ENCODE measurements at regions not wholly inside any gene's neighbourhood (a gene's known extent, or its start where the extent isn't known, plus 50 kb on each side); places are given as distances from the start of the nearest gene placed in this dataset.

DNA sequence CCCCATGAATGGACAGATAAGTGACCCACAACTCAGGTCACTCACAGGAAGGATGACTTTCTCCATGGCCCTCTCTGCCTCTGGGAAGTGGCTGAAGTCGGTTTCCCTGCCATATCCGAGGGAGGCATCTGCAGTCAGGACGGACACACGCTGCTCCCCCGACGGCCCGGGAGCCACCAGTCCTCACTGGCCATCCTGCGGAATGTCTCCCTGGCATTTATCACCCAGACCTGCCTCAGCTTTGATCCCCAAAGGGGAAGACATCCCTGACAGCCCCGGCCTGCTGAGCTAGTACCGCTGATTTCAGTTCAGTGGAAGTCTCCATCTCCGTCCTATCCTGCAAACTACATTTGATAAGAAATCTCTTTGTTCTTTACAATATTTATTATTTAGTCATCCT lies 339.5 kb upstream of the MKI67 start:
- no peak for DNase-seq

DNA sequence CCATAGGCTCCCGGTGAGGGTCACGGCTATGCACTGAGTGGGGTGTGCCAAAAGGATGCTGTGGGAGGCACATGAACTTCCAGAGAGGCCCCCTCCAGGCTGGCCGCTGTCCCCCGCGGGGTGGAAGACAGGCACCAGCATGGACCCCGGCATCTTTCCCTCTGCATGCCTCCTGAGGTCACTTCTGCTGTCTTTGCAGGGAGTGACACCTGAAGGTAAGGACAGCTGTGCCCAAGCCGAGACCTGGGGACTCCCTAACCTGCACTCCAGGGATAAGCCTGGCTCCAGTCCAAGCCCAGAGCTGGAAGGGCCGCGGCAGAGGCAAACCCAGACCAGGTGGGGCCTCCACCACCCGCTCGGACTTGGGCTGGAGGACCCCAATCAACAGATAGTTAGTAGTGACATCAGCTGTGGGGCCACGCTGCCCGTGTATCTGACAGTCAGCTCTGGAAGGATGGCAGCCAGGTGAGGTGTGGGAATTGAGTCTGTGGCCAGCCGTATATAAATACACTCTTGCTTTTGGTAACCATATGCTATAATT lies 340.7 kb upstream of the MKI67 start:
- DNase-seq = no peak

DNA sequence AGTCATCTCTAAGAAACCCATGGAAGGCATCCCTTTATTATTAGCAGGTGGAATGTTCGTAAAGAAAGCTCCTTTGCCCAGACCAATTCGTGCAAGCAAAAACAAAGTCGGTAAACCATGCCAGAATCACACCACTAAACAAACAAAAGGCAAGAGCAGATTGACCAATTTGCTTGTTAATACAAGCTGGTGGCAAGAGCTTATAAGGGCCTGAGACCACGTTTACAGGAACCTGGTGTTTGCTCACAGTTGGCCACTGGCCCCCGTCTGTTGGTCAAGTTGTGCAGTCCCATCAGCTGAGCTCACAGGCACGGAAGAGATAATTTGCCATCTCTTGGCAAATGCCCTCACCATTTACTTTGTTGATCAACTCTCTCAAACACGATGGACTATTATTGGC lies 342.2 kb upstream of the MKI67 start:
- DNase-seq = no peak

DNA sequence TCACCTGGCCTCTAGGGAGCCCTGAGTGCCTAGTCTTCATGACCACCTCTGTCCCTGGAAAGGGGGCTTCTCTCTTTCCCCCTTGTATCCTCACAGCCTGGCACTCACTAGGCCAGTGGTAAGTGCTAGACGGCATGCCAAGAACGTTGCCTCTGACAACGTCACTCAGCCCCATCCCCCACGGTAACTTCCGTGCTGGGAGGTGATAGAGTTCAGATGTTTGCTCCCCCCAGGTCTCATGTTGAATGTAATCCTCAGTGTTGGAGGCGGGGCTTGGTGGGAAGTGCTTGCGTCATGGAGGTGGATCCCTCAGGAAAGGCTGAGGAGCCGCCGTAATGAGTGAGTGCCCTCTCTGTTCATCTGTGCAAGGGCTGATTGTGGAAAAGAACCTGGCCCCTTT lies 343.3 kb upstream of the MKI67 start:
- no peak for DNase-seq

DNA sequence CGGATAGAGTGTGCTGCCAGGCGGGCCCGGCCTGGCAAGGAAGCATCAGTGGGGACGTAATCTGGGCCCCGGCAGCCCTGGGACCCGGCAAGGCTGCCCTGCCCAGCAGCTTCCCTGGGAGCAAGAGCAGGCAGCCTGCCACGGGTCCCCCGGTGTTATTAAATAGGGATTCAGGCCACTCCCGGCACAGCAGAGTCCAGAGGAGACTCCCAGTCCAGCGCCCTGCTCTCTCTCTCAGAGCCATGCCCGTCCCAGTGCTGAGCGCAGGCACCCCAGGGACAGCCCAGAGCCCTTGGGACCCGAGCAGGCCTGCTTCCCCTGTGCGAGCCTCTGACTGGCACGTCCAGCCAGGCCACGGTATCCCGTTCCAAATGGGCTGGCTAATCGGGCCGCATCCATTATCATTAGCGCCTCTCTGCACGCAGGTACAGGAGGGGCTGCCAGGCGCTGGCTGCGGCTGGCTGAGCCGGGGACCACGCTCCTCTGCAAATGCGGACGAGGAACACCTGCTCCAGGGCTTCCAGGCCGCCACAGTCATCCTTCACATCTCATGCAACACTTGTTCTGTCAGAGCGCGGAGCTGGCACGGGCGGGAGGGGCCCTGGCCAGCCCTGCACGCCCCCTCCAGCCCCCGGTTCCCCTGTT lies 344.2 kb upstream of the MKI67 start:
- DNase-seq = no peak

DNA sequence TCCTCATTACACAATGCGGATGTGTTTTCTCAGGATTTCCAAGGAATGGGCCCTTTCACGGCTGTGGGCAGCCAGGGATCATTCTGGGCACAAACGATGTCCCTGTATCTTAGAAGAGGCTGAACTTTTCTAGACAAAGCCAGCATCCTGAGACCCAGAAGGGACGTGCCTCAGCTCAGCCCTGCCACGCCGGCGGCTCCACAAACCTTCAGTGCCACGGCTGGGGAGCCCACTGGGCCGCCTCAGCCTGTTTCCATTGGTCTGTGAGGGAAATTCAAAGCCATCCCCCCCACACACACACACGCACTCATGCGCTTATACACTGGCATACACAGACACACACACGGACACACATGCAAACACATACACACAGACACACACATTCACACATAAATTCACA lies 344.9 kb upstream of the MKI67 start:
- no peak for DNase-seq

DNA sequence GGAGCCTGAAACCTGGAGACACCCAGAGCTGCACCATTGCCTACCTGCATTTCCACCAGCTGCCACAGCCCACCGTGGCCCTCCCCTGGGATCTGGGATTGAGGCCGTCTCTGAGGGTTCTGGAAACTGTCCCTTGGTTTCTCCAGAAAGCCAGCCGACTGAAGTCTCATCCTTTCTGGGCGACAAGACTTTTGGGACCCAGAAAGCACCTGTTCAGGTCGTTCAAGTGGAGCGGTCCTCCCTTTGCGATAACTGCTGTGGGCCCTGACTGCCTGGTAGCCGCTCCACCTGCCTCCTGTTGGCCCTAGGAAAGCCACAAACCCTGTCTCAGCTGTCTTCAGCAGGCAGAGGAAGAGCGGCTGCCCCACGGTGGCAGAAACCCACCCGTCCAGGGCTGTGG lies 346.0 kb upstream of the MKI67 start:
- DNase-seq = no peak

DNA sequence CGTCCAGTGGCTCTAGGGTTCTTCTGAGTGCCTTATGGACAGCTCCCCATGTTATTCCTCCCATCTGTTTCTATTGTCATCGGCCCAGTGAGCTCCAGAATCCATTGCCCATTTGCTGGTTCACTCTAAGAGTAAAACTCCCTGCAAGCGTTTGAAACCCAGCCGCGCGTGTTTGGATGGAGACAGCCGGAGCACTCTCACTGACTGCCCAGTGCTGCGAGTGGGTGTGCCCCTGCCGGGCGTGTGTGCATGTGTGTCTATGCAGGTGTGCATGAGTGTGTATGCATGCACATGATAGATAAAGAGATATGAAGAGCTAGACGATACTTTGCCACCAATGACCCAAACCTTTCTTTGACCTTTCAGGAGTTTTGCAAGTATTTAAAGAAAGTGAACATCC lies 347.2 kb upstream of the MKI67 start:
- DNase-seq = no peak

DNA sequence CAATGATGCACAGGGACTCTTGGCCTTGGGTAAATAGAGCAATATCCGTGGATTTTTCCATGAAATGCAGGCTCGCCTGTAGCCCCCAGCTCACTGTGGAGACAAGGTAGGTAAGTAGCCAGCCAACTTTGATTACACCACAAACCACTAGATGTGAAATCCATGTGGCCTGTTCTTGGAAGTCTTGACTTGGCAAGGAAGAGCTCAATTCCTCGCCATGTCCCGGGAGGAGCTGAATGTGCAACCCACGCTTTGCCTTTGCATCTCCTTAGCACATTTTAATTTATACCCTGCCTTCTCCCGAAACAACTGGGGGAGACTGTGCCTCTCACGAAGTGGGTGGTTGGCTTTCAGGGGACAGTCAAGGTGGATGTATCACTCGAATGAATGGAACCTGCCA lies 347.7 kb upstream of the MKI67 start:
- DNase-seq = no peak

DNA sequence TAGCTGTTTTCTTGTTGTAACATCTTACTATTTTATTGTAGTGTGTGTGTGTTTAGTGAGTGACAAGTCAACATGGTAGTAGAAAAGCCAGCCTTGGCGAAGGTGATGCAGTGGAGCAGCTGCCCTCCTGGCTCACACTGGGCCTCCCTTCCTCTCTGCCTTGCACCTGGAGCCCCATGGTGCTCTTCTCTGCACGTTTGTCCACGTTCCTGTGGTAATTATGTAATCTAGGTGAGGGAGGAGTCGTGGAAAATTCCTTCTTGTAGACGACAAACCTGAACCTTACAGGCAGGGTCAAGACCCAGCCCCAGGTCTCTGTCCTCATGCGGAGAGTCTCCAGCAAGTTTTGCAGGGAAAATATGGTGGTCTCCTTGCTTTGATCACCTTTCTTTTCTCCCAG lies 348.3 kb upstream of the MKI67 start:
- no peak for DNase-seq

DNA sequence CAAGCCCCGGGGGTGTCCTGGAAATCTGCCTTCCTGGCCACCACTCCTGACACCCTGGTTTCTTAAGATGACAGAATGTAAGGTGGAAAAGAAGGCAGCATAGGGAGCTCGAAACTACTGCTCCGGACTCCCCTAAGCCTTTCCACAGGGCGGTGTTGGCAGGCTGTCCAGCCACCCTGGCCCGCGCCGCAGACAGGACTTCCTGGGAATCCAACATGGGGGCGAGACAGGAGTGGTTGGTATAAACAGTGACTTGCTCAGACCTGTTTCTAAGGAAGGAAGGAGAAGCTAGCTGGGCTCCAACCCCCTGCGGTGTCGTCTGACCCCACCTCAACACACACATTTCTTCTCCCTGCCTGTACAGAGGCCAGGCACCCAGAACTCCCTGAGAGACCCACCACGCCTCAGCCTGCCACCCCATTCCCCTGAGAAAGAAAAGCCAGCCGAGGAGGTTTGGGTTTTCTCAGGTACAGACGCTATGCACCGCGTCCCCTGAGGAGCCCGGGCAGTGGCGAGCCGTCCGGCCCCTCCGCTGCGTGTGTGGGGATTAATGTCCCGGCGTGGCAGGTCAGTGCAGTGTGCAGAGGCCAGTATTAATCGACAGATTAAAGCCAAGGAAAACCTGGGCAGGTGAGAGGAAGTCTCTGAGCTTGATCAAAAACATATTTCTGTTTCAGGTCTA lies 349.6 kb upstream of the MKI67 start:
- DNase-seq = no peak

DNA sequence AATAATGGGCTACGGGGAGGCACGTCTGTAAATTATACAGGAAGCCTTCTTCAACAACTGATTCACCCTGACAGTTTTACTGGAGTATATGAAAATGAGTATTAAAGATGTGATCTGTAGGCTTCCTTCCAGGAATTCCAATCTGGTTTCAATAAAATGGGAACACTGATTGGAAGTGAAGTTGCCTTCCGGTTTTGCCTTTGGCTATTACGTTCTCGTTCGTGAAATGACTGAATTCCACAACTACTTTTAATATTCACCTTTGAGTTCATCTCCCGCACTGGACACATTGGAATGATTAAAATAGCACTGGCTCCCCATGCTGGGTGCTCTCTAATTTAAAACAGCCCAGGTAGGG lies 350.1 kb upstream of the MKI67 start:
- no peak for DNase-seq

DNA sequence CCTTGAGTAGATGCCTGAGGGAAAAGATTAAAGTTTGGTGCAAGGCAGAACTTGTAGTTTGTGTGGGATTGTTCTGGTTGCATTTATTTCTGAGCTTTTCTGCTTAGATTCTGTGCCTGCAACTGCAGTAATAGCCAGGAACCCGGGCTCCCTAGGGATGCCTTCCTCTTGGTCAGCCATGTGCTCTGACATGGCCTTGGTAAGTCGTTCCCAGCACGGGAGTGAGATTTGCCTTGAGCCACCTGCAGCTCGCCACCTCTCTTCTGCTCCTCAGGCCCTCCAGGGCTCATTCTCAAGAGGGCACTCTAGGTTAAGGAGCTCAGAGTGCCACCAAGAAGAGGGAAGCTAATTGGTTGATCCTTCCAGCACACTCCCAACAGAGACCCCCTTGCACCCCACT lies 350.6 kb upstream of the MKI67 start:
- no peak for DNase-seq

DNA sequence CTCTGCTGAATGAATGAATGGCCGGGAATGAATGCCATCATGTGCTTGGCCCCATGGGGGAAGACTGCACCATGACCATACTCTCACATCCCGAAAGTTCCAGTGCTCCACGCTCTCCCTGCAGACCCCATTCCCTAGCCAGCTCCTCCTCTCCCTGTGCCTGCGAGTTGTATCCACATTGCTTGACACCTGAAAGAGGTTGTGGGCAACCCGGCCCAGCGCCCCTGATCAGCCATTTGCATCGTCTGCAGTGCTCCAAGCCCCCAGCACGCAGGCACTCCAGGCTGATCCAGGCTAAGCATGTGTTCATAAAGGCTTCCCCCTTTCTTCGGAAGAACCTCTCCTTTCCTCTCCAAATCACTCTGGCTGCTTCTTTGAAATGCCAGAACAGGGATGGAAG lies 354.4 kb upstream of the MKI67 start:
- no peak for DNase-seq

DNA sequence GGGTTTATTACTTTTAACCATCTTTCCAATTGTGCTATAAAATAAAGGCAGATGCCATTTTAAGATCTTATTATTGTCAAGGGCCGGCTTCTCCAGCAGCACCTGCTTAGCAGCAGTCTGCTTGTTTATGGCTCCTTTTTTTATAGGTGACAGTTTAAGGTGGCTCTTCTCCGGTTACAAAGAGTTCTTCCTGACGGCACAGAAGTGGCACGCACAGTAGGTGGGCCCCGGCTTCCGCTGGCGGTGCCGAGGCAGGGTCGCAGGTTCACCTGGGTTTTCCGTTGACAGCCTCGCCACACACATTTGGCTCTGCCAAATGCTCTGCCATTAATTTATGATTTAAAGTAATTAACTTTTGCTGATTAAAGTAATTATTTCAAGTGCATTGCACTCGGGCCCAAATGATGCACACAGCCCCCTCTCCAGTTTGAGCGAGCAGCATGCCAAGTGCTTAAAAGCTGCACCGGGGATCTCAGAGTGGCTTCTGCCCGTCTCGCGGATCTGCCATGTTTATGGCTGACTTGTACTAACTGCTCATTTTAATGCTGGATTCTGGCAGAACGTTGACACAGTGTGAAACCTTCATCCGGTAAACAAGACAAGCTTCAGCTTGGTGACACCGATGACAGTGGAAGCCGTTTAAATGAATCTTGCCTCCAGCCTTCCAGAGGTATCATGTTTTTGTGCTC lies 355.1 kb upstream of the MKI67 start:
- no peak for DNase-seq

DNA sequence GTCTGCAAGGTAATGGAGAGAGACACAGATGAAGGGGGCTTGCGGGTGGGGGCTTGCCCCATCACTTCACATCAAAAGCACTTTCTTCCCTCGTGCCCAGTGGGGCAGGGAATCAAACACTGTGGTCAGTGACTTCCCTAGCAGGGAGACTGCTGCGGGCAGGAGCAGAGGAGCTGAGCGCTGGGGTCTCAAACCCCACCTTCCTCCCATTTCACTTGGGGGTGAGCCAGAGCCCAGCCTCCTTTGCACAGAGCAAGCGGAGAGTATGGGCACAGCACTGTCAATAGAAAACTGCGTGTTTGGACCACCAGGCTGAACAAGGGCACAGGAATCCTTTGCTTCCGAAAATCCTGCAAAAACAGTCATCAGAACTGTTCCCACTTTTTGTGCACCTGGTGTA lies 355.8 kb upstream of the MKI67 start:
- DNase-seq = no peak

DNA sequence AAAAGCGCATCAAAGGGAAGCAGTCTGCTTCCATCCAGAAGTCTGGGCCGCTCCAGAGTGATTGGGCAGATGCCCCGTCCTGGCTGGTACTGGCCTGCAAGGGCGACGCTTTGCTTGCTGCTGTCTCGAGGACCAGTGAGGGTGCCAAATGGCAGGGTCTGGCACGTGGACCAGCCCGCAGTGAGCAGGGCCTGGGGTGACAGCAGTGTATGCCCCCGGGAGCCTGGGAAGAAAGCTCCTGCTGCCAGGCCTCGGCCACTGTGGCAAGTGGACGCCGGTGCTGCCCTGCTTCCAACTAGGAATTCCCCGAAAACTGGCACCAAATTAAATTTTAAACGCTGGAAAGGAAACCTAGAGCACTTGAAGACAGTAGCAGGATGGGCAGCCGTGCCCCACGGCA lies 357.0 kb upstream of the MKI67 start:
- no peak for DNase-seq

DNA sequence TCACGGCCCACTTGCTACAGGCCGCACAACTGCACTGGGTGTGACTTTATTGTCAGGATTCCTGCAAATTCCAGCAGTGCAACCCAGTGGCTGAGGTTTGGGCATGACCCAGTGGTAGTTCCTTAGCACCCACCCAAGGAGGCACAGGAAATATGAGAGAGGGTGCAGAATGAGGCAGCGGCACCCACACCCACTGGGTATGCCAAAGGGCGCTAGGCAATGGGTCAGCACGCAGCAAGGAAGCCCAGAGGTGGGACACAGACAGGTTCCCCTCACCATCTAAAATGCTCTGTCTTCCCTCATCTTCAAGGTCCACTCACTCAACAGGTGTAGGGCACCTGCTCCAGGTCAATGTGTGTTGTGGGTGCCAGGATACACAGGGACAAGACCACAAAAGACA lies 357.8 kb upstream of the MKI67 start:
- DNase-seq = no peak

DNA sequence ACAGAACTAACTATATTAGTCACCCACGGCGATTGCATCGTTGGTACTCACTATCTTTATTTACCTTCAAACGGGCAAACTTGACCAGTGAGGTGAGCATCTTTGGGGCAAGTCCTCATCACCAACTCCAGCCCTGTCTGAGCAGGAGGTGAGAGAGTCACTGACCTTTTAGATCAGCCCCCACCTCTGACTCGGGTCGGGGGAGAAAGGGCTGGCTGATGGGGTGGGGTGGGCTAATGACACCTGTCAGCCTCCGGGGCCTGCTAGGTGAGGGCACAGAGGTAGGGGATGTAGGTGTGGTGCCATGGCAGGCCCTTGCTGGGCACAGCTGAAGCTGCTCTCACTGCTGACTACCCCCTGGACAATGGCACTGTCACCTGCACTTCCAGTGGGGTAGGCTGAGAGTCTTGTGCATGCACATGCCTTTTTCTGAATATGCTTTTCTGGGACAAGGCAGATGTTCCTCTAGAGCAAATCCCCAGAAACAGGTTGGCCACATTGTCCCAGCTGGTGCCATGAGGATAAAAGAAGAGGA lies 359.5 kb upstream of the MKI67 start:
- no peak for DNase-seq

DNA sequence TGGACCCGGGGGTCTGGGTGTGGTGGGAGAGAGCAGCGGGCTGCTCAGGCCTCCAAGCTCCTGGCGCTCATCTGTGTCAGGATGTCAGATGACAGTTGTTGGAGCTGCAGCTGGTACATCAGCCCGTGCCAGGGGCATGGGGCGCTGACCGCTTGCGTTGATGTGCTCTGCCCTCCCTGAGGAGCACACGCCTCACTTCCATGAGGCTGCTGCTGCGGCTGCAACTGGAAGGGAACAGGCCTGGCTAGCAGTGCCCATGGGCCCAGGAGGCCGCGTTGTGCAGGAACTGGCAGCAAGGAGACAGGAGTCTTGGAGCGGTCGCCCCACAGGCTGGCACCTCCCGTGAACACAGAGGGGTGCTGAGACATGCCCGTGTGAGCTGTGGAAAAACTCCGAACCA lies 361.3 kb upstream of the MKI67 start:
- no peak for DNase-seq

DNA sequence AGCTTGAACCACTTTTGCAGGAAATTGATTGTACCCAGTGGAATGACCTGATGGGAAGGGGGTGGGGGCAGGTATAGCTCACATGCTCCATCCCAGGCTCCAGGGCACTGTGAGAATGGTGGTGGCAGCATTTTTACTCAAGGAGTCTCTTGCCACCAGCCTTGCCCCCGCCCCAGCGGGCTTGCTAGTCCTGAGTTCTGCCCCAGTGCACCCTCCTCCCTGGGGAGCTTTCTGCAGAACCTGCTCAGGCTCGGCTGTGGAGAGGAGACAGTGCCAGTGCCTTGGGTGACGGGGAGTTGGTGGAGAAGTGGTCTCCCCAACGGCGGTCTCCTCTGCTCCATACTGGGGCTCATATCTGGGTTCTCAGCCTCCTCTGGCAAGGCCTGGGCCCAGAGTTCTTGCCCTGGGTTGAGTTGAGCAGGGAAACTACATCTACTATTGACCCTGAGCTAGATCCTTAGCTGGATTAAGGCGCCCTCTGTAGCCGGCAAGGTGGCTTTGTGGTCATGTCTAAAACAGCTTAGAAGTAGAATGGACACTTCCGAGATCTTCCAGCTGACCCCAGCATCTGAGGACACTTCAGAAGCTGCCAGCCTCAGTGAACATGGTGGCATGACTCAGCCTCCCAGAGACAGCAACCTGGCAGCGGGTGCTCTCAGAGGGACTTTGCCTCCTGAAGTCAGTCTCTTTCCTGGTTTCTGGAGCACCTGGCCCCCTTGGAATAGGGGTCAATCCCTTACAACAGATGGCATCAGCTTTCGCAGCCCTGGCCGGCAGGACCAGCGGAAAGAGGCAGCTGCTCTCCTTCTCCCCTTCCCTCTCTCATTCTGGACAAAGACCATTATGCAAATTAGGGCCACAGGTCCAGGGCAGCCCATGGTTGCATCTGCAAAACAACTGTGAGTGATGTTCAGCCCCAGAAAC lies 363.4 kb upstream of the MKI67 start:
- DNase-seq = no peak

DNA sequence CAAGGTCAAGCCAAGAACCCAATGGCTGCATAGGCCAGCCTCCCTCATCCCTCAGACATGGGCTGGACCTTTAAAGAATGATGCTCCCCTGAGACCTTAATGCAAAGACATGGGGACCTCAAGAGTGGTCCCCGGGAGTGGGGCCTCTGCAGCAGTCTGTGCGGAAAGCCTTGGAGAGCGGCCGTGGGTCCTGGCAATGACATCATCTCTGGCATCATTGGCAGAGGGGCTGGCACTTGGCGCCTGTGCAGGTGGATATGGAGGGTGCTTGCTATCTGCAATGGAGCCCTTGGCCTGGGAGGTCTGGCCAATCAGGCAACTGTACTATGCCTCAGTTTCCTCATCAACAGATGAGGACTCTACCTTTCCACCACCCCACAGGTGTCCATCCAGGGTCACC lies 365.5 kb upstream of the MKI67 start:
- no peak for DNase-seq
